T-cell (primary cell): ENCODE measurements at regions not wholly inside any gene's neighbourhood (a gene's known extent, or its start where the extent isn't known, plus 50 kb on each side); places are given as distances from the start of the nearest gene placed in this dataset.

Source experiments
- ATAC-seq, 4 experiments: fragments of 200-7000 bp in 3 of 4; fragments of 150-1000 bp in 1 of 4; cut with Tn5 transposase; replicated peaks in 1 of 4; 1 replicate in 3 of 4; 2 replicates in 1 of 4; pipeline ENCODE4 v1.10.0; 2021; ENCODE audit warnings: moderate library complexity in 3 of 4, mild to moderate bottlenecking in 2 of 4, moderate number of reproducible peaks in 1 of 4
- CTCF ChIA-PET, 2 donors: fragments of 300-600 bp; sonication (Branson Sonifier 250); formaldehyde crosslinking; loops; one replicate each; lab custom pipeline; 2022; ENCODE audit warnings: antibody characterized with exemption in 2 of 2; lab: Charles Lee
- POLR2A ChIA-PET, 2 donors: fragments of 300-600 bp; sonication (Branson Sonifier 250); formaldehyde crosslinking; loops; one replicate each; lab custom pipeline; 2022; ENCODE audit warnings: antibody characterized with exemption in 2 of 2; lab: Charles Lee
- DNase-seq, 35 experiments: peaks; one replicate each; pipeline versions ENCODE4 v3.0.0 to v3.0.0-alpha.2; 2013 to 2023
- H3K27ac ChIP-seq: one replicate; pipeline ENCODE4 v1.5.1; 2013; ENCODE audit warnings: low read length
- H3K27me3 ChIP-seq, 2 experiments: replicated peaks in 1 of 2; 1 replicate in 1 of 2; 2 replicates in 1 of 2; pipeline versions ENCODE4 v1.6.1 to v1.7.0; 2013; ENCODE audit warnings: low read length in 1 of 2, mixed read lengths in 1 of 2; ENCODE audit not compliant: control insufficient read depth in 2 of 2, insufficient read depth in 2 of 2; ENCODE audit errors: extremely low read depth in 1 of 2
- H3K36me3 ChIP-seq, 2 donors: 1 replicate in 1 of 2; 2 replicates in 1 of 2; pipeline versions ENCODE4 v1.6.1 to v1.7.0; 2013; ENCODE audit warnings: low read length in 1 of 2; ENCODE audit not compliant: control insufficient read depth in 2 of 2, insufficient read depth in 1 of 2; ENCODE audit errors: extremely low read depth in 1 of 2
- H3K4me1 ChIP-seq, 2 experiments: 1 replicate in 1 of 2; 2 replicates in 1 of 2; pipeline versions ENCODE4 v1.6.1 to v1.7.0; 2013; ENCODE audit warnings: low read length in 2 of 2, mixed read lengths in 1 of 2; ENCODE audit not compliant: insufficient read depth in 2 of 2, control insufficient read depth in 1 of 2; ENCODE audit errors: extremely low read depth in 1 of 2
- H3K4me3 ChIP-seq, 2 donors: 1 replicate in 1 of 2; 2 replicates in 1 of 2; pipeline versions ENCODE4 v1.5.1 to v1.7.0; 2013; ENCODE audit warnings: mild to moderate bottlenecking in 2 of 2, low read length in 1 of 2, moderate library complexity in 1 of 2; ENCODE audit not compliant: control insufficient read depth in 1 of 2; ENCODE audit errors: extremely low read depth in 1 of 2
- H3K9me3 ChIP-seq: 2 replicates; pipeline ENCODE4 v1.7.0; 2013
- H3K27ac Mint-ChIP-seq, 2 donors: one replicate each; pipeline ENCODE4 v1.8.0; 2020 to 2021; ENCODE audit warnings: mild to moderate bottlenecking in 2 of 2, mixed read lengths in 2 of 2
- H3K27me3 Mint-ChIP-seq, 2 donors: one replicate each; pipeline ENCODE4 v1.8.0; 2021 to 2022; ENCODE audit warnings: mixed read lengths in 2 of 2
- H3K36me3 Mint-ChIP-seq: one replicate; pipeline ENCODE4 v1.8.0; 2021; ENCODE audit warnings: mixed read lengths
- H3K4me1 Mint-ChIP-seq, 3 donors: one replicate each; pipeline ENCODE4 v1.8.0; 2020 to 2022; ENCODE audit warnings: mixed read lengths in 3 of 3, mild to moderate bottlenecking in 1 of 3
- H3K4me3 Mint-ChIP-seq, 3 donors: one replicate each; pipeline ENCODE4 v1.8.0; 2020 to 2022; ENCODE audit warnings: mild to moderate bottlenecking in 3 of 3, mixed read lengths in 3 of 3, moderate library complexity in 3 of 3
- H3K9me3 Mint-ChIP-seq, 3 donors: one replicate each; pipeline ENCODE4 v1.8.0; 2020 to 2022; ENCODE audit warnings: mixed read lengths in 3 of 3
- WGBS: methylation state at CpG from one replicate; pipeline ENCODE4 v1.1.5; 2013; ENCODE audit warnings: missing lambda C conversion rate; ENCODE audit not compliant: insufficient coverage; 5-methylcytosine and 5-hydroxymethylcytosine counted together

DNA sequence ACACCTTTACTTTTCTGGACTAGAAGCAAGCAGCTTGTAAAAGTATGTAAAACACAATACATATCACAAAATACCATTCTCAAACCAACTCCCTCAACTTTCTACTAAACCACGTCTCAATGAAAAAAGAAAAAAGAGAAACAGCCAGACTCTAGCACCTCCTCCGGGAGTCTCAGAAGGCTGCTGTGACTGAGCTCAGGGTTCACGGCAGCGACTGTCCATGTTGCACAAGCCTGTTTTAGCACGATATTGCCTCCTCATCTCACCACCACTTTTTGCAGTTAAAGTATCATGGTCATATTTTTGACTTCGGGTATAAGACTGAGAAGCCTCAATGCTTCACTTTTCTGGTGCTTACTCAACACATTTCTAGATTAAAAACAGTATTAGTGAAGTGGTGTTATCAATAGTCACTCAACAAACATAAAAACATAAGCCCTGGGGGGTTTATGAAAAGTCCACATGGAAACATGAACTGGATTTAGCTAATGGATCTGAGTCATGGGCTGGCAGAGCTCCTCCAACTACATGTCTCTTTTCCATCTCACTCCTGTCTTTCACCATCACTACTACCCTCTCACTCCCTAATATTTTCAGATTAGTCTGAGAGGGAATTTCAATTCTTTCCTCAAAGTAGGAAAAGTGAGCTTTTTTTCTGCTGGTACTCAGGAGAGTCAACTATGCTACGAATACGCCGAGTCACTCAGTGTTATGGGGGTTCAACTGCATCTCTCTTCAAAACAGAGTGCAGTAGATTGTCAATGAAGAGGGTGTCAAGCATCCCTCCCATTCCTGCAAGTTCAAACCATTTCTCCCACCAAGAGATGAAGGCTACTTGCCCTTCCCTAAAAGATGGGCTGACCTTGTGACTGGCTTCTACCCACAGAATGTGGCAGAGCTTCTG, 113.7 kb downstream of the OSR1 start:
- CTCF ChIA-PET, result no interaction called here

GRCh38 chr2:19238440-19239060, 119.9 kb downstream of the OSR1 start:
- H3K36me3 Mint-ChIP-seq, result no peaks in the 10 kb centered on the region
- H3K4me1 ChIP-seq, result no peaks in the 10 kb centered on the region
- ChIA-PET CTCF (no interaction called here), POLR2A (no interaction called here)
- H3K27ac Mint-ChIP-seq, result no peak overlapping the region
- no peak overlapping the region for H3K27ac ChIP-seq
- WGBS, result 94% methylated on average over 3 of the region's 8 CpGs
- no peak for DNase-seq
- no peaks in the 10 kb centered on the region for H3K9me3 ChIP-seq
- no peak for ATAC-seq
- no peak overlapping the region for H3K4me3 Mint-ChIP-seq
- H3K4me3 ChIP-seq, result no peak overlapping the region
- H3K27me3 Mint-ChIP-seq, result no peaks in the 10 kb centered on the region
- no peaks in the 10 kb centered on the region for H3K9me3 Mint-ChIP-seq
- no peaks in the 10 kb centered on the region for H3K36me3 ChIP-seq
- no peaks in the 10 kb centered on the region for H3K27me3 ChIP-seq
- no peaks in the 10 kb centered on the region for H3K4me1 Mint-ChIP-seq

More for the DNA sequence above, 113.7 kb downstream of the OSR1 start:
- 89% methylated on average over 4 of the region's 9 CpGs for WGBS
- no peak for DNase-seq
- Mint-ChIP-seq H3K9me3 (no peaks in the 10 kb centered on the region), H3K27me3 (no peaks in the 10 kb centered on the region), H3K27ac (no peak overlapping the region), H3K4me3 (no peak overlapping the region), H3K4me1 (no peaks in the 10 kb centered on the region), H3K36me3 (no peaks in the 10 kb centered on the region)
- Histone ChIP-seq H3K27me3 (no peaks in the 10 kb centered on the region), H3K4me1 (no peaks in the 10 kb centered on the region), H3K27ac (no peak overlapping the region), H3K36me3 (no peaks in the 10 kb centered on the region), H3K9me3 (no peaks in the 10 kb centered on the region), H3K4me3 (no peak overlapping the region)
- ATAC-seq, result no peak
- POLR2A ChIA-PET, result interaction anchor here in 1 of 2 donors (0.7 kb wide), 1 partner anchor 1665 kb away, joined by 3 read pairs; no protein-coding TSS in a partner anchor

- ATAC-seq (no peak), DNase-seq (no peak)
- Histone ChIP-seq H3K36me3 (no peaks in the 10 kb centered on the region), H3K9me3 (no peaks in the 10 kb centered on the region), H3K4me1 (no peaks in the 10 kb centered on the region), H3K27ac (no peak overlapping the region), H3K27me3 (no peaks in the 10 kb centered on the region), H3K4me3 (no peak overlapping the region)
- H3K27me3 Mint-ChIP-seq, result no peaks in the 10 kb centered on the region
- ChIA-PET POLR2A (no interaction called here), CTCF (no interaction called here)
- no peak overlapping the region for H3K4me3 Mint-ChIP-seq
- H3K27ac Mint-ChIP-seq, result no peak overlapping the region
- WGBS, result no CpG with 5 or more reads among the region's 2 CpGs
- H3K36me3 Mint-ChIP-seq, result no peaks in the 10 kb centered on the region
- H3K4me1 Mint-ChIP-seq, result no peaks in the 10 kb centered on the region
- no peaks in the 10 kb centered on the region for H3K9me3 Mint-ChIP-seq
Measured at GRCh38 chr2:19235308-19235707, 123.1 kb downstream of the OSR1 start.

DNA sequence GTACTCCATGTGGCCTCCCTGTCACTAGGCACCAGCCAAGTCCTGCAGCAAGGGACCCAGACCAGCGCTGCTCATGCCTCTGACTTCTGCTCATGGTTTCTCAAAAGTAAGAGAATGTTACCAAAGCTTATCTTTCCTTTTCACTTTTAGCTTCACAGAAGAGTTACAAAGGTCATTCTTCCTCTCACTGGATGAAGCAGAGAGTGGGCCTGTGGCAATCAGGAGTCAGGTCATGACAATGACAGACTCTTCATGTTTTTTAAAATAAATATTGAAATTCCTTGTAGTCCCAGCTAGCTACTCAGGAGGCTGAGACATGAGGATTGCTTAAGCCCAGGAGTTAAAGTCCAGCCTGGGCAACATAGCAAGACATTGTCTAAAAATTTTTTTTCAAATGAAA, 126.1 kb downstream of the OSR1 start:
- Mint-ChIP-seq H3K27ac (no peak overlapping the region), H3K36me3 (no peaks in the 10 kb centered on the region), H3K4me3 (no peak overlapping the region), H3K9me3 (no peaks in the 10 kb centered on the region), H3K4me1 (no peaks in the 10 kb centered on the region), H3K27me3 (no peaks in the 10 kb centered on the region)
- DNase-seq (no peak), ATAC-seq (no peak)
- Histone ChIP-seq H3K9me3 (no peaks in the 10 kb centered on the region), H3K4me1 (no peaks in the 10 kb centered on the region), H3K27ac (no peak overlapping the region), H3K4me3 (no peak overlapping the region), H3K27me3 (no peaks in the 10 kb centered on the region), H3K36me3 (no peaks in the 10 kb centered on the region)
- POLR2A ChIA-PET, result no interaction called here
- CTCF ChIA-PET, result no interaction called here
- no CpG with 5 or more reads among the region's 1 CpG for WGBS

DNA sequence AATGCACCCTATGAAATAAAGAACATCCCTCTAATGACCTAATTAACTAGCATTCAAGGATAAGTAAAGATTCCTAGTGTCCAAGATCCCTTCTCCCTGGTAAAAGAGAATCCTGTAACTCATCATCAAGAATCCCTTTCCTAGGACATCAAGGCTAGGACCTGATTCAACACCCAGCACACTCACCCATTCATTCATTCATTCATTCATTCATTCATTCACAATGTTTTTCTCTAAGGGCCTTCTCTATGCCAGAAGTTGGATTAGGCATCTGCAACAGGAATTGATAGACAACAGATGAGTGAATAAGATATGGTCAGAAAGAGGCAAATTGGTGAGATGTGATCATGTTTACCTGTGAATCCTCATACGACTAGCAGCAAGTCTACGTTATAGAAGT, 126.8 kb downstream of the OSR1 start:
- ChIA-PET CTCF (no interaction called here), POLR2A (no interaction called here)

DNA sequence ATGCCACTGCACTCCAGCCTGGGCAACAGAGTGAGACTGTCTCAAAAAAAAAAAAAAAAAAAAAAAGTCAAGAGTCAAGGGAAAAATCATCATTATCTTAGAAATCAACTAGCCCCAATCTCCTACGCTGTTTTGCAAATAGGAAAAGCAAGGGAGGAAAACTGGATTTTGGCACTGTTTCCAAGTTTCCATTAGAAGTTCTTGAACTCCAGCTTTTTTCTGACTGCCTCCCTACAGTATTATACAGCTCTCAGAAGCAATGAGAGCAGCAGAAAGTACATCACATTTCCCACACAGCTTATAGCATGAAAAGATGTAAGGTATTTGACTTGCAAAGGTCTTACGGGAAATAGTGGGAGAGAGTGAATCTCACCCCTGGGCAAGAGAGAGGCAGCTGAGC, 127.8 kb downstream of the OSR1 start:
- Mint-ChIP-seq H3K36me3 (no peaks in the 10 kb centered on the region), H3K27me3 (no peaks in the 10 kb centered on the region), H3K9me3 (no peaks in the 10 kb centered on the region), H3K27ac (no peak overlapping the region), H3K4me3 (no peak overlapping the region), H3K4me1 (no peaks in the 10 kb centered on the region)
- Histone ChIP-seq H3K36me3 (no peaks in the 10 kb centered on the region), H3K27me3 (no peaks in the 10 kb centered on the region), H3K9me3 (no peaks in the 10 kb centered on the region), H3K4me1 (no peaks in the 10 kb centered on the region), H3K27ac (no peak overlapping the region), H3K4me3 (no peak overlapping the region)
- CTCF ChIA-PET, result no interaction called here
- ATAC-seq (no peak), DNase-seq (no peak)
- POLR2A ChIA-PET, result no interaction called here
- WGBS, result 100% methylated on average over 1 of the region's 2 CpGs

More for the DNA sequence above, 126.8 kb downstream of the OSR1 start:
- Histone ChIP-seq H3K4me3 (no peak overlapping the region), H3K36me3 (no peaks in the 10 kb centered on the region), H3K27me3 (no peaks in the 10 kb centered on the region), H3K27ac (no peak overlapping the region), H3K9me3 (no peaks in the 10 kb centered on the region), H3K4me1 (no peaks in the 10 kb centered on the region)
- Mint-ChIP-seq H3K4me1 (no peaks in the 10 kb centered on the region), H3K9me3 (no peaks in the 10 kb centered on the region), H3K27me3 (no peaks in the 10 kb centered on the region), H3K36me3 (no peaks in the 10 kb centered on the region), H3K27ac (no peak overlapping the region), H3K4me3 (no peak overlapping the region)
- DNase-seq (no peak), ATAC-seq (no peak)
- WGBS, result no CpG with 5 or more reads among the region's 2 CpGs
